HUES64 (cell line): ENCODE measurements at regions not wholly inside any gene's neighbourhood (a gene's known extent, or its start where the extent isn't known, plus 50 kb on each side); places are given as distances from the start of the nearest gene placed in this dataset.

Experiments
- H3K27ac ChIP-seq: 2 replicates; pipeline ENCODE4 v1.7.0; 2013; ENCODE audit warnings: low read depth, low read length, inconsistent platforms
- H3K27me3 ChIP-seq: 2 replicates; pipeline ENCODE4 v1.6.1; 2013; ENCODE audit warnings: mild to moderate bottlenecking, low read length; ENCODE audit not compliant: insufficient read depth
- H3K36me3 ChIP-seq: 2 replicates; pipeline ENCODE4 v1.6.1; 2013; ENCODE audit warnings: mild to moderate bottlenecking, low read length; ENCODE audit not compliant: insufficient read depth
- H3K4me1 ChIP-seq: 2 replicates; pipeline ENCODE4 v1.6.1; 2013; ENCODE audit warnings: mild to moderate bottlenecking, low read length, moderate library complexity; ENCODE audit not compliant: insufficient read depth
- H3K4me3 ChIP-seq: 2 replicates; pipeline ENCODE4 v1.5.1; 2013; ENCODE audit warnings: mild to moderate bottlenecking, low read length, moderate library complexity
- H3K9ac ChIP-seq: 2 replicates; pipeline ENCODE4 v1.6.1; 2013; ENCODE audit warnings: mild to moderate bottlenecking, low read depth, low read length
- H3K9me3 ChIP-seq: 2 replicates; pipeline ENCODE4 v1.6.1; 2013; ENCODE audit warnings: low read depth, low read length; ENCODE audit not compliant: insufficient read depth
- WGBS: fragments of 150-250, 120-280 bp; methylation state at CpG from one replicate; pipeline ENCODE4 v1.1.7; 2013; ENCODE audit warnings: missing lambda C conversion rate; 5-methylcytosine and 5-hydroxymethylcytosine counted together

- Histone ChIP-seq H3K27me3 (no peaks in the 10 kb centered on the region), H3K9me3 (no peaks in the 10 kb centered on the region), H3K4me3 (no peak overlapping the region), H3K4me1 (peaks cover 5% of the 10 kb centered on the region; the same call in 1 of the 2 replicates), H3K36me3 (no peaks in the 10 kb centered on the region), H3K9ac (no peak overlapping the region), H3K27ac (no peak overlapping the region)
- WGBS: 93% methylated on average over 2 of the region's 2 CpGs
These were observed 870.2 kb downstream of the SI start for GRCh38 chr3:164208048-164208447.

DNA sequence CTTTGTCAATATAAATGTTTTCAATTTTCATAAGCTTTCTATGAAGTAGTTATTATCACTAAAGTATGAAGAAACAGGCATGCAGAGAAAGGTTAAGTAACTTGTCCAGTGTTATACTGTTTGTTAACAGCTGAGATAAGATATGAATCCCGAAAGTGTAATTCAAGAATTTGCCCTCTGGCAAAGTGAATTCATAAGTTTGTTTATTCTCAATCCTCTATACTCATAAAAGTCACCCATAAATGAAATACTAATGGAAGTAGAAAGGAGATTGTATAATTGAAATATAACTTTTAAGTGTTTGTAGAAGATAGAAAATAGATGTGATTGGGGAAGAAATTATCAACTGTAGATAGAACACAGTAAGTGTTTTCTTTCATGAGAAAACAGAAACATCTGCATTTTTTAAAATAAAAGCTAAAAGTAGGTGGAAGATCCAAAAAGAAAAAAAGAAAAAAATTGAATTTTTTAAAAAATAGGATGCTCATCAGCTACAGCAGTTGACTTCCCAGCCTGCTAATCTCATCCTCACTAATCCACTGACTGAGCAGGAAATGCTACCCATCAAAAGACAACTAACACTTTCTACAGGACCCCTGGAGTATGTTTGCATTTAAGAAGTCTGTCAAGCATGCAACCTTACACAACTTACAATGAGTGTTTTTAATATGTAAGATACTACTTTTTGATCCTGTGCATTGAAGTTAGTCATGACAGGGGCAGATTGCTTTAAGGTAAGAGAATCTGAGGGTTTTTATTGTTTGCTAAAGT is 878.1 kb downstream of the SI start:
- Histone ChIP-seq H3K4me1 (peaks cover 4% of the 10 kb centered on the region; the same call in 1 of the 2 replicates), H3K27ac (no peak overlapping the region), H3K4me3 (no peak overlapping the region), H3K27me3 (no peaks in the 10 kb centered on the region), H3K9me3 (no peaks in the 10 kb centered on the region), H3K9ac (no peak overlapping the region), H3K36me3 (no peaks in the 10 kb centered on the region)
- no CpG with 5 or more reads among the region's 1 CpG for WGBS

DNA sequence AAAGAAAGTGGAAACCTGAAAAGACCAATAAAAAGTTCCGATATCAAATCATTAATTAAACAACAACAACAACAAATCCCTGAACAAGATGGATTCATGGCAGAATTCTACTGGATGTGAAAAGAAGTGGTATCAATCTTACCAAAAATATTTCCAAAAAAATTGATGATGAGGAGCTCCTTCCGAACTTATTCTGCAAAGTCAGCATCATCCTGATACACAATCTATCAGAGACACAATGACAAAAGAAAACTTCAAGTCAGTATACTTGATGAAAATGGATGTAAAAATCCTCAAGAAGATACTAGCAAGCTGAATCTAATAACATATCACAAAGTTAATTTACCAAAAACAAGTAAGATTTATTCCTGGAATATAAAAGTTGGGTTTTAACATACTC is 881.8 kb downstream of the SI start:
- Histone ChIP-seq H3K9me3 (no peaks in the 10 kb centered on the region), H3K36me3 (no peaks in the 10 kb centered on the region), H3K27me3 (no peaks in the 10 kb centered on the region), H3K4me3 (no peak overlapping the region), H3K4me1 (peaks cover 4% of the 10 kb centered on the region; the same call in 1 of the 2 replicates), H3K9ac (no peak overlapping the region), H3K27ac (no peak overlapping the region)
- 100% methylated on average over 1 of the region's 2 CpGs for WGBS

DNA sequence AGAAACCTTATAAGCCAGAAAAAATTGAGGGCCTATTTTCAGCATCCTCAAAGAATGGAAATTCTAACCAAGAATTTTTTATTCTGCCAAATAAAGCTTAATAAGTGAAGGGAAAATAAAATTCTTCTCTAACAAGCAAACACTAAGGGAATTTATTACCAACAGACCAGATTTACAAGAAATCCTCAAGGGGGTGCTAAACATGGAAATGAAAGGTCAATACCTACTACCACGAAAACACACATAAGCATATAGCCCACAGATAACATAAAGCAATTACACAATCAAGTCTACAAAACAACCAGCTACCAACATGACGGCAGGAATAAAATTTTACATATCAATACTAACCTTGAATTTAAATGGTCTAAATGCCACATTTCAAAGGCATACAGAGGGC is 883.5 kb downstream of the SI start:
- H3K9me3 ChIP-seq: no peaks in the 10 kb centered on the region
- H3K9ac ChIP-seq: no peak overlapping the region
- no peak overlapping the region for H3K27ac ChIP-seq
- H3K4me1 ChIP-seq: no peaks in the 10 kb centered on the region
- no peaks in the 10 kb centered on the region for H3K36me3 ChIP-seq
- H3K4me3 ChIP-seq: no peak overlapping the region
- no peaks in the 10 kb centered on the region for H3K27me3 ChIP-seq
- 65% methylated on average over 2 of the region's 2 CpGs for WGBS

- H3K9ac ChIP-seq: no peak overlapping the region
- no peaks in the 10 kb centered on the region for H3K27me3 ChIP-seq
- WGBS: 72% methylated on average over 4 of the region's 4 CpGs
- H3K4me3 ChIP-seq: no peak overlapping the region
- no peaks in the 10 kb centered on the region for H3K9me3 ChIP-seq
- H3K36me3 ChIP-seq: no peaks in the 10 kb centered on the region
- H3K27ac ChIP-seq: no peak overlapping the region
- H3K4me1 ChIP-seq: no peaks in the 10 kb centered on the region
These were observed 885.3 kb downstream of the SI start for GRCh38 chr3:164192974-164193373.

DNA sequence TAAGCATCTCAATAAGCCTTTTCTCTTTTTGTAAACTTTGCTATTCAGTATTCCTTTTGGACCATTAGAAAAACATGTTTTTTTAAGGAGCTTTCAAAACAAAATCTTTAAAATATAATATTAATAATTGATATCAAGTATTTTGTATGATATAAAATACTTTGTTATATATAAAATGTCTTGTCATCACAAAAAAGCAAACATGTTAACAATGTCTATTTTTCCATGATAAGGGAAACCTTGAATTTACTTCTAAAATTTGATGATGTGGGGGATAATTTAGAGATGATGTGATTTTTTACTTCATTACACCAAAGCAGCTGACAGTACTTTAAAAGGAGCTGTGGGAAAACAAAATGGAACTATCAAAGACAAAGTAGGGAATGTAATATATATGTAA is 887.7 kb downstream of the SI start:
- Histone ChIP-seq H3K36me3 (no peaks in the 10 kb centered on the region), H3K4me3 (no peak overlapping the region), H3K27ac (no peak overlapping the region), H3K27me3 (no peaks in the 10 kb centered on the region), H3K9ac (no peak overlapping the region), H3K4me1 (no peaks in the 10 kb centered on the region), H3K9me3 (no peaks in the 10 kb centered on the region)

DNA sequence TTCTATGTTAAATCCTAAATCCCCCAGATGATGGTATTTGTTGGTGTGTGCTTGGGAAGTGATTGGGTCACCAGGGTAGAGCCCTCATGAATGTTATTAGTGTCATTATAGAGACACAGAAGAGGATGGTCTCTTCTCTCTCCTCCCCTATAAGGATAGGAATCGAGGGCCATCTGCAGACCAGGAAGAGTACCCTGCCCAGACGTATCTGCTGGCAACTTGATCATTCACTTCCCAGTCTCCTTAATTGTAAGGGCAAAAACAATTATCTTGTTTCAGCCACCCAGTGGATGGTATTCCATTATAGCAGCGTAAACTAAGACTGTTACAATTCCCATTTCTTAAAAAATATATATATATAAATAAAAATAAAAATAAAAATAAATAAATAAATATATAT is 892.2 kb downstream of the SI start:
- Histone ChIP-seq H3K4me1 (no peaks in the 10 kb centered on the region), H3K9ac (no peak overlapping the region), H3K9me3 (0 out of 2 replicates have a peak, but pooled peaks cover 3% of the 10 kb centered on the region), H3K27ac (no peak overlapping the region), H3K36me3 (no peaks in the 10 kb centered on the region), H3K27me3 (no peaks in the 10 kb centered on the region), H3K4me3 (no peak overlapping the region)
- WGBS: 92% methylated on average over 2 of the region's 3 CpGs

DNA sequence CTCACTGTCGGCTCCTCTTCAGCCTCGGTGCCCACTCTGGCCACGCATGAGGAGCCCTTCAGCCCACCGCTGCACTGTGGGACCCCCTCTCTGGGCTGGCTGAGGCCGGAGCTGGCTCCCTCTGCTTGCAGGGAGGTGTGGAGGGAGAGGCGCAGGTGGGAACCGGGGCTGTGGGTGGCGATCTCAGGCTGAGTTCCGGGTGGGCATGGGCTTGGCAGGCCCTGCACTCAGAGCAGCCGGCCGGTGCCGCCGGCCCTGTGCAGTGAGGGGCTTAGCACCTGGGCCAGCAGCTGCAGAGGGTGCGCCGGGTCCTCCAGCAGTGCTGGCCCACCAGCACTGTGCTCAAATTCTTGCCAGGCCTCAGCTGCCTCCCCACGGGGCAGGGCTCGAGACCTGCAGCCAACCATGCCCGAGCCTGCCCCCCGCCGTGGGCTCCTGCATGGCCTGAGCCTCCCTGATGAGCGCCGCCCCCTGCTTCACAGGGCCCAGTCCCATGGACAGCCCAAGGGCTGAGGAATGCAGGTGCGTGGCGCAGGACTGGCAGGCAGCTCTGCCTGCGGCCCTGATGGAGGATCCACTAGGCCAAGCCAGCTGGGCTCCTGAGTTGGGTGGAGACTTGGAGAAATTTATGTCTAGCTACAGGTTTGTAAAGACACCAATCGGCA is 899.1 kb downstream of the SI start:
- H3K27ac ChIP-seq: no peak overlapping the region
- no peaks in the 10 kb centered on the region for H3K4me1 ChIP-seq
- WGBS: 97% methylated on average over 26 of the region's 26 CpGs

GRCh38 chr3:164174059-164174458 is 904.2 kb downstream of the SI start:
- H3K27me3 ChIP-seq: no peaks in the 10 kb centered on the region
- WGBS: 100% methylated on average over 1 of the region's 1 CpG
- H3K36me3 ChIP-seq: no peaks in the 10 kb centered on the region
- no peak overlapping the region for H3K27ac ChIP-seq
- no peaks in the 10 kb centered on the region for H3K9me3 ChIP-seq
- no peak overlapping the region for H3K9ac ChIP-seq
- H3K4me3 ChIP-seq: no peak overlapping the region
- H3K4me1 ChIP-seq: no peaks in the 10 kb centered on the region

More for the DNA sequence above, 899.1 kb downstream of the SI start:
- H3K36me3 ChIP-seq: no peaks in the 10 kb centered on the region
- no peak overlapping the region for H3K4me3 ChIP-seq
- no peaks in the 10 kb centered on the region for H3K27me3 ChIP-seq
- H3K9me3 ChIP-seq: 0 out of 2 replicates have a peak, but pooled peaks cover 5% of the 10 kb centered on the region
- no peak overlapping the region for H3K9ac ChIP-seq

GRCh38 chr3:164155400-164155799 is 922.9 kb downstream of the SI start:
- no peak overlapping the region for H3K27ac ChIP-seq
- WGBS: 100% methylated on average over 1 of the region's 1 CpG
- no peak overlapping the region for H3K9ac ChIP-seq
- H3K36me3 ChIP-seq: no peaks in the 10 kb centered on the region
- no peaks in the 10 kb centered on the region for H3K27me3 ChIP-seq
- no peak overlapping the region for H3K4me3 ChIP-seq
- H3K9me3 ChIP-seq: no peaks in the 10 kb centered on the region; the same call in 1 of the 2 replicates
- H3K4me1 ChIP-seq: no peaks in the 10 kb centered on the region

DNA sequence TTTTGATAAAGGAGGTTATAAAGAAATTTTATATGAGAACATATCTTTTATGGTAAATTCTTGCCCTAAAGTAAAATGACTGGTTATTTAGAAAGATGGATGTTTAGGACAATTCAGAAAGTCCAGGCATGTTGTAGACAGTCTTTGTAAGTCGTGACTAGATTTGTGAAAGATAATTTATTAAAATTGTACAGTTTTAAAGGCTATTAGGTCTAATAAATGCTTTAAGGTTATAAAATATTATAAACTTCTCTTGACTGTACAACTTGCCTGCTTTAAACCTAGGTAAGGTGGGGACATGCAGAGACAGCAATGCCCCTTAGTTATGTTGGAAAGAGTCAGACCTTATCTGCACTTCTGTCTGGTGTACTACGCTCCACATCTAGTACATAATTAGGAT is 933.5 kb downstream of the SI start:
- Histone ChIP-seq H3K4me3 (no peak overlapping the region), H3K27me3 (no peaks in the 10 kb centered on the region), H3K36me3 (no peaks in the 10 kb centered on the region), H3K9me3 (peaks cover 68% of the 10 kb centered on the region), H3K4me1 (no peaks in the 10 kb centered on the region), H3K9ac (no peak overlapping the region), H3K27ac (no peak overlapping the region)
- WGBS: 95% methylated on average over 2 of the region's 2 CpGs
